Activated CD4-positive, alpha-beta T cell treated with anti-CD3 and anti-CD28 coated beads, Interleukin-2, amount 10 ng/mL, durations not matched to agents 7 days and 5 days (primary cell): ENCODE measurements at regions not wholly inside any gene's neighbourhood (a gene's known extent, or its start where the extent isn't known, plus 50 kb on each side); places are given as distances from the start of the nearest gene placed in this dataset.

Experiments
- CTCF ChIA-PET: fragments of 350-600 bp; sonication (Branson Sonifier 250); formaldehyde crosslinking; loops from one replicate; lab custom pipeline; 2021; ENCODE audit warnings: antibody characterized with exemption; lab: Charles Lee
- POLR2A ChIA-PET: fragments of 350-600 bp; sonication (Branson Sonifier 250); formaldehyde crosslinking; loops from one replicate; lab custom pipeline; 2021; ENCODE audit warnings: antibody characterized with exemption; lab: Charles Lee
- DNase-seq: peaks from one replicate; pipeline ENCODE4 v3.0.0-alpha.2; 2020
- H3K27ac Mint-ChIP-seq: one replicate; pipeline ENCODE4 v1.8.0; 2021; ENCODE audit warnings: mild to moderate bottlenecking, moderate library complexity, mixed read lengths
- H3K27me3 Mint-ChIP-seq: one replicate; pipeline ENCODE4 v1.8.0; 2021; ENCODE audit warnings: mixed read lengths
- H3K36me3 Mint-ChIP-seq: one replicate; pipeline ENCODE4 v1.8.0; 2021; ENCODE audit warnings: low read depth, mixed read lengths
- H3K4me1 Mint-ChIP-seq: one replicate; pipeline ENCODE4 v1.8.0; 2021; ENCODE audit warnings: mixed read lengths
- H3K4me3 Mint-ChIP-seq: one replicate; pipeline ENCODE4 v1.8.0; 2021; ENCODE audit warnings: mild to moderate bottlenecking, moderate library complexity, mixed read lengths
- H3K9me3 Mint-ChIP-seq: one replicate; pipeline ENCODE4 v1.8.0; 2021; ENCODE audit warnings: mixed read lengths

DNA sequence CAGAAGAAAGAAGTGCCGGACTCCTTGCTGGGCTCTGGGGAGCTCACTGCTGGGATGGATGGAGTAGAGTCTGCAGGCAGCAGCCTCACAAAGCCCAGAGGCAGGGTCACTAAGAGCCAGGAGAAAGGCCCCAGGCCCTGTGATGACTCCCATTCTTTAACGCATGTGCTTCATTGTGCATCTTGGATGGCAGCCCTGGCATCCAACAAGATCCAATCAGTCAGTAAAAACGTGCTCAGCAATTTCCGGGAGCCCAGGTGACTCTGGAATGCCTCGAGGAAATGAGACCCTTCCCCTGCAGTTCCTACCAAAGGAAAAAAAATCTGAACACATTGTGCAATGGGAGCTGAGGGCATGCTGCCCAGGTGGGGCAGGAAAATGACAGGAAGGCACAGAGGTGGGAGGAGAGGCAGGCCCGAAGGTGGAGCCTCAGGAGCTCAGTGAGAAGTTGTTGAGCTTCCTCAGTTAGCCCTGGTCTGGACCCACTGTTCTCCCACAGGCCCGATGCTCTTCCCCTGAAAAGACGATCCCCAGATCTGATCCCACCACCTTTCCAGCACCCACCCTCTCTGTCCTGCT lies 60.7 kb upstream of the TMEM72 start:
- no peak for DNase-seq
- Mint-ChIP-seq H3K27me3 (no peaks in the 10 kb centered on the region), H3K9me3 (no peaks in the 10 kb centered on the region), H3K36me3 (no peaks in the 10 kb centered on the region), H3K4me1 (no peaks in the 10 kb centered on the region), H3K27ac (no peak overlapping the region), H3K4me3 (no peak overlapping the region)
- CTCF ChIA-PET: interaction anchor here (1.5 kb wide), 1 partner anchor 31 kb away, joined by 4 read pairs; no protein-coding TSS in a partner anchor
- POLR2A ChIA-PET: no interaction called here

DNA sequence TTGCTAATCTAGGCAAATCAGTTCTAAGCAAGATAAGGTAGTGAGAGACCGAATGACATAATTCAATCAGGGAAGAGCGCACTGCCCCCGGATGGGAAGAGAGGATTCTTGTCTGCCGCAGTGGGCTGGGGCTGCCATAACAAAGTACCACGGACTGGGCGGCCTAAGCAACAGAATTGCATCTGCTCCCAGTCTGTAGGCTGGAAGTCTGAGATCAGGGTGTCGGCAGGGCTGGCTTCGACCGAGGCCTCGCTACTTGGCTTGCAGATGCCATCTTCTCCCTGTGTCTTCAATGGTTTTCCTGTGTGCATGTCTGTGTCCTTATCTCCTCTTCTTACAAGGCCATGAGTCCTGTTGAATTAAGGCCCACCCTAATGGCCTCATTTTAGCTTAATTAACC lies 59.7 kb upstream of the TMEM72 start:
- Mint-ChIP-seq H3K36me3 (no peaks in the 10 kb centered on the region), H3K4me3 (no peak overlapping the region), H3K9me3 (no peaks in the 10 kb centered on the region), H3K27me3 (no peaks in the 10 kb centered on the region), H3K27ac (no peak overlapping the region), H3K4me1 (no peaks in the 10 kb centered on the region)
- ChIA-PET CTCF (interaction anchor here (1.5 kb wide), 1 partner anchor 30 kb away, joined by 4 read pairs; no protein-coding TSS in a partner anchor), POLR2A (no interaction called here)
- DNase-seq: no peak

GRCh38 chr10:44851881-44852280 lies 59.3 kb upstream of the TMEM72 start:
- Mint-ChIP-seq H3K27me3 (no peaks in the 10 kb centered on the region), H3K36me3 (no peaks in the 10 kb centered on the region), H3K27ac (no peak overlapping the region), H3K4me3 (no peak overlapping the region), H3K9me3 (no peaks in the 10 kb centered on the region), H3K4me1 (no peaks in the 10 kb centered on the region)
- ChIA-PET POLR2A (no interaction called here), CTCF (interaction anchor here (1.5 kb wide), 1 partner anchor 30 kb away, joined by 4 read pairs; no protein-coding TSS in a partner anchor)
- no peak for DNase-seq

DNA sequence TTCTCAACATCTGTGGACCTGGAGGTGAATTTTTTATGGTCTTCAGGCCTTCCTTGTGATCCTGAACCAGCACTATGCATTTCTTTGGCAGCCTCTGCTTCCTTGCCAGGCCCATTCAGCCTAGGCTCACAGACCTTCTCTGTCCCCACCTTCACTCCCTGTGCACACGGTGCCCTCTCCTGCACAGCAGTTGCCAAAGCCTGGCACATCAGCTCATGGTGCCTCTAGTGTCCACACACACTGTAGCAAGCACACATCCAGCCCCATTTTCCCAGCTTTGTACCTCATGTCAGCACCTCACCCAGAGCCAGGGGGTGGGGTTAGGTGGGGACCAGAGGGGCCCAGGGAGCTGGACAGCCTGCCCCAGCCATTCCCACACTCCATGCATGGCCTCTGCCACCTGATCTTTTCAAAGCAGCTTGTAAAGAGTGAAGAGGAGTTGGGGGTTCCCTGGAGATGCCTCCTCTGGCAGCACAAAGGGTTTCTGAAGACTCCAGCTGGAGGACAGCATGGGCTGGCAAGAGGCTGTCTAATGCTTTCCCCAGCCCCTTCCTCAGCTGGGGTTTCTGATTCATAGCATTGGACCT lies 57.9 kb upstream of the TMEM72 start:
- H3K36me3 Mint-ChIP-seq: no peaks in the 10 kb centered on the region
- DNase-seq: no peak
- H3K9me3 Mint-ChIP-seq: no peaks in the 10 kb centered on the region
- CTCF ChIA-PET: interaction anchor here (1.0 to 1.2 kb wide), 3 partner anchors 25 to 1164 kb away, joined by 3 read pairs; no protein-coding TSS in a partner anchor
- H3K4me3 Mint-ChIP-seq: no peak overlapping the region
- no peaks in the 10 kb centered on the region for H3K4me1 Mint-ChIP-seq
- no peaks in the 10 kb centered on the region for H3K27me3 Mint-ChIP-seq
- POLR2A ChIA-PET: interaction anchor here (0.6 kb wide), 1 partner anchor 1594 kb away, joined by 3 read pairs; no protein-coding TSS in a partner anchor
- H3K27ac Mint-ChIP-seq: no peak overlapping the region

DNA sequence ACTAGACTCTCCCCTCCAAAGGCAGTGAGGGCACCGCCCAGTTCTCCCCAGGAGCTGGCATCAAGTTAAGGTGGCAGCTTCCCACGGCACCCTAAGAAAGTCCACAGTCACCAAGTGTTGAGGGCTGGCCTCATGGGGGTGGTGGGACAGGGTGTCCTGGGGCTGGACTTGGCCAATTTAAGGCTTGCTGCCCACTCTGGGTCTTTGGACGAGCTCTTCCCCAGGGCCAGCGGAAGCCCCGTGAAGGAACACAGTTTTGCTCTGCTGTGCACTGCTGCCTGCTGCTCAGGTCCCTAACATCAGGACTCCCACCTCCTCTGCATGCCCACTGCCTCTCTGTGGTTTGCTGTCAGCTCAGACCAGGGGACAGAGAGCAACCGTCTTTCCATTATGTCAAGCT lies 57.3 kb upstream of the TMEM72 start:
- ChIA-PET CTCF (interaction anchor here (1.0 to 1.2 kb wide), 3 partner anchors 25 to 1164 kb away, joined by 3 read pairs; no protein-coding TSS in a partner anchor), POLR2A (no interaction called here)
- H3K4me3 Mint-ChIP-seq: no peak overlapping the region
- no peak overlapping the region for H3K27ac Mint-ChIP-seq
- DNase-seq: no peak
- H3K27me3 Mint-ChIP-seq: no peaks in the 10 kb centered on the region
- no peaks in the 10 kb centered on the region for H3K4me1 Mint-ChIP-seq
- no peaks in the 10 kb centered on the region for H3K9me3 Mint-ChIP-seq
- H3K36me3 Mint-ChIP-seq: no peaks in the 10 kb centered on the region

DNA sequence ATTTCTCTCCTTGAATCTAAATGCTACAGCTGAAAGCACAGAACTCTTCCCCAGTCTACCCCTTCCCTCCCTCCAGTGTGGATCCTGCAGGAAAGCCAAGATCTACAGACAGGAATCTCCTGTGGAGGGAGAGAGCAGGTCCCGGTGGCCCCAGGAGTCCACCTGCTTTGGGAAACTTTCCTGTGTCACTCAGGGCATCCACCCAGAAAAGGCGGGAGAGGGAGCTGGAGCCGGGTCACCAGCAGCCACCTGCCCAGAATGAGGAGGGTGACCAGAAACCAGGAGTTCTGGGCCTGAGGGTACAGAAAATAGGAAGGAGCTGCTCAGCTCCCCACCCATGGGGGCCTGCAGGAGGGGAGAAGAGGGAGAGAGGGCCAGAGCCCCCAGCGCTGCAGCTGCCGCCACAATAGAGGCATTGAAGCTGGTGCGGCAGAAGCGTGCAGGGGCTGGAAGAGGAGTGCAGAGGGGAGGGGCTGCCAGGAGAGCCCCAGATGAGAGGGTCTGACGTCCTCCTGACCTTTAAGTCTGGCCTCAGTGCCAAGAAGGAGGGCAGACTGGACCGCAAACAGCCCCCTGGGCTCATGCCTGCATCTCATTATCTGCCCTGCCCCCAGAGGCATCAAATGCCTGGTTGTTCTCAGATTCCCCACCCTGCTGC lies 56.3 kb upstream of the TMEM72 start:
- H3K4me1 Mint-ChIP-seq: no peaks in the 10 kb centered on the region
- H3K27me3 Mint-ChIP-seq: no peaks in the 10 kb centered on the region
- no peak overlapping the region for H3K27ac Mint-ChIP-seq
- H3K9me3 Mint-ChIP-seq: no peaks in the 10 kb centered on the region
- H3K36me3 Mint-ChIP-seq: no peaks in the 10 kb centered on the region
- ChIA-PET POLR2A (no interaction called here), CTCF (no interaction called here)
- no peak overlapping the region for H3K4me3 Mint-ChIP-seq
- DNase-seq: no peak

DNA sequence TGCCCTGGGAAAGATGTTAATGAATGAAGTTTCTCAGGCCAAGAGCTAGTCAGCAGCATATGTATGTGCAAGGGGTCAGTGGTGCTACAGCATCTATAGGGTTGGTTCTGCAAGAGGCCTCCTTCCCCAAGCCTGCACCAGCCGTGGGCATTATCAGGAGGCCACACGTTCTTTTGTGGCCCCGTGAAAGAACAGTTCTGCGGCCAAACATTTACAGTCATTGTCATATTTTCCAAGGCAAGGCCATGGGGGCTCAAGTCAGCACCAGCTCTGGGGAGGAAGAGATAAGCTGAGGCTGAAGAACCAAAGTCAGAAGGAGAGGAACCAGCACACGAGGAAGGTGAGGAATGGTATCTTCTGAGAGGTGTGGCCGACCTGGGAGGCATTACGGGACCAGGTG lies 54.4 kb upstream of the TMEM72 start:
- no peak for DNase-seq
- Mint-ChIP-seq H3K4me1 (no peaks in the 10 kb centered on the region), H3K4me3 (no peak overlapping the region), H3K27ac (no peak overlapping the region), H3K36me3 (no peaks in the 10 kb centered on the region), H3K9me3 (no peaks in the 10 kb centered on the region), H3K27me3 (no peaks in the 10 kb centered on the region)
- ChIA-PET CTCF (interaction anchor here (0.5 to 1.7 kb wide), 2 partner anchors 7 to 265 kb away, joined by 3 to 4 read pairs; no protein-coding TSS in a partner anchor), POLR2A (no interaction called here)

- H3K27ac Mint-ChIP-seq: no peak overlapping the region
- H3K9me3 Mint-ChIP-seq: no peaks in the 10 kb centered on the region
- POLR2A ChIA-PET: no interaction called here
- peak; percentile 59 for DNase-seq
- H3K36me3 Mint-ChIP-seq: no peaks in the 10 kb centered on the region
- no peak overlapping the region for H3K4me3 Mint-ChIP-seq
- H3K4me1 Mint-ChIP-seq: no peaks in the 10 kb centered on the region
- CTCF ChIA-PET: interaction anchor here (1.7 kb wide), 1 partner anchor 8 kb away, joined by 4 read pairs; no protein-coding TSS in a partner anchor
- peaks cover 4% of the 10 kb centered on the region for H3K27me3 Mint-ChIP-seq
These were observed 53.6 kb upstream of the TMEM72 start for GRCh38 chr10:44857363-44858016.

DNA sequence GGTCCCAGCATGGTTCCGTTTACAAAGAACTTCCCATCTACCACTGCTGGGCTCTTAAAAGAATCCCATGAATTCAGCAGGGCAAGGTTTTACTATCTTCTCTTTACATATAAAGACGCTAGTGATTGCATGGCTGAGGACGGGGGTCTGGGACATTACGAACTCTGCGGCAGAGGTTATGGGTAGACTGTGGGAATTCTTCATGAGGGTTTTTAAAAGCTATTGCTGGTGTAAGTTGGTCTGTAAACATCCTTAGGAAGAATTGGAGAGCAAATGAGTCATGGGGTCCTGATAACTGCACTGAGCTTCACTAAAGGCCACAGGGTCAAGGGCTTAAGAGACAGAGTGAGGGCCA lies 53.1 kb upstream of the TMEM72 start:
- Mint-ChIP-seq H3K36me3 (no peaks in the 10 kb centered on the region), H3K4me3 (no peak overlapping the region), H3K27ac (no peak overlapping the region), H3K4me1 (no peaks in the 10 kb centered on the region), H3K9me3 (no peaks in the 10 kb centered on the region), H3K27me3 (peaks cover 7% of the 10 kb centered on the region)
- no peak for DNase-seq
- ChIA-PET CTCF (interaction anchor here (1.7 kb wide), 1 partner anchor 9 kb away, joined by 4 read pairs; no protein-coding TSS in a partner anchor), POLR2A (no interaction called here)

GRCh38 chr10:44858988-44859387 lies 52.1 kb upstream of the TMEM72 start:
- ChIA-PET POLR2A (no interaction called here), CTCF (no interaction called here)
- Mint-ChIP-seq H3K9me3 (no peaks in the 10 kb centered on the region), H3K36me3 (no peaks in the 10 kb centered on the region), H3K27me3 (peaks cover 12% of the 10 kb centered on the region), H3K4me1 (peaks cover 3% of the 10 kb centered on the region), H3K4me3 (no peak overlapping the region), H3K27ac (no peak overlapping the region)
- no peak for DNase-seq

- Mint-ChIP-seq H3K27me3 (peaks cover 18% of the 10 kb centered on the region), H3K9me3 (no peaks in the 10 kb centered on the region), H3K4me1 (peaks cover 10% of the 10 kb centered on the region), H3K36me3 (no peaks in the 10 kb centered on the region), H3K27ac (no peak overlapping the region), H3K4me3 (no peak overlapping the region)
- no peak for DNase-seq
- POLR2A ChIA-PET: no interaction called here
- CTCF ChIA-PET: interaction anchor here (0.6 to 1.2 kb wide), 2 partner anchors 9 to 1170 kb away, joined by 3 to 4 read pairs; no protein-coding TSS in a partner anchor
These were observed 51.4 kb upstream of the TMEM72 start for GRCh38 chr10:44859546-44860285.
